H1 (cell line): ENCODE measurements at regions not wholly inside any gene's neighbourhood (a gene's known extent, or its start where the extent isn't known, plus 50 kb on each side); places are given as distances from the start of the nearest gene placed in this dataset.

ENCODE experiments used
- CTCF ChIA-PET: fragments of 300-600 bp; sonication (Branson Sonifier 250); formaldehyde crosslinking; loops from one replicate; lab custom pipeline; 2021; ENCODE audit not compliant: partially characterized antibody; lab: Charles Lee
- POLR2A ChIA-PET: fragments of 300-600 bp; sonication (Branson Sonifier 250); formaldehyde crosslinking; loops from one replicate; lab custom pipeline; 2021; ENCODE audit warnings: inconsistent platforms; ENCODE audit not compliant: partially characterized antibody; lab: Charles Lee
- DNase-seq, 2 experiments: peaks; one replicate each; pipeline versions ENCODE4 v3.0.0 to v3.0.0-alpha.2; 2010 to 2022; ENCODE audit warnings: low spot score in 2 of 2, low read depth in 1 of 2, mixed read lengths in 1 of 2
- FAIRE-seq: peaks from 2 replicates; lab custom pipeline; 2011; peaks lifted over from hg19 to GRCh38; lab: Jason Lieb, UNC
- H2AFZ ChIP-seq: 2 replicates; pipeline ENCODE4 v1.8.1; 2012; ENCODE audit warnings: low read length, inconsistent platforms
- H2AK5ac ChIP-seq: 2 replicates; pipeline ENCODE4 v1.6.1; 2013; ENCODE audit warnings: low read depth, low read length
- H2BK120ac ChIP-seq: replicated peaks from 2 replicates; pipeline ENCODE3; 2013; ENCODE audit warnings: low read depth, low read length, inconsistent platforms
- H2BK12ac ChIP-seq: 2 replicates; pipeline ENCODE4 v1.6.1; 2013; ENCODE audit warnings: low read depth, low read length
- H2BK15ac ChIP-seq: 2 replicates; pipeline ENCODE4 v1.6.1; 2013; ENCODE audit warnings: low read length
- H2BK20ac ChIP-seq: 2 replicates; pipeline ENCODE4 v1.6.1; 2013; ENCODE audit warnings: low read length
- H2BK5ac ChIP-seq: 2 replicates; pipeline ENCODE4 v1.6.1; 2013; ENCODE audit warnings: low read depth, low read length
- H3K14ac ChIP-seq: 2 replicates; pipeline ENCODE4 v1.6.1; 2013; ENCODE audit warnings: inconsistent platforms; ENCODE audit not compliant: insufficient read length
- H3K18ac ChIP-seq: 2 replicates; pipeline ENCODE4 v1.6.1; 2013; ENCODE audit warnings: low read length; ENCODE audit errors: extremely low read depth
- H3K23ac ChIP-seq: 2 replicates; pipeline ENCODE4 v1.6.1; 2013; ENCODE audit warnings: inconsistent platforms; ENCODE audit not compliant: insufficient read length
- H3K23me2 ChIP-seq: 2 replicates; pipeline ENCODE4 v1.6.1; 2013; ENCODE audit warnings: low read depth, low read length
- H3K27ac ChIP-seq: 2 replicates; pipeline ENCODE4 v1.6.1; 2011; ENCODE audit warnings: low read depth, low read length, inconsistent platforms
- H3K27me3 ChIP-seq, 4 experiments: replicated peaks in 1 of 4; 1 replicate in 1 of 4; 2 replicates in 3 of 4; pipeline versions ENCODE4 v1.6.1 to v1.8.1; 2011 to 2013; ENCODE audit warnings: low read length in 3 of 4, mild to moderate bottlenecking in 3 of 4, inconsistent platforms in 2 of 4, mixed read lengths in 2 of 4, moderate library complexity in 1 of 4; ENCODE audit not compliant: control insufficient read depth in 3 of 4, insufficient read depth in 3 of 4; ENCODE audit errors: extremely low read depth in 1 of 4
- H3K36me3 ChIP-seq, 4 experiments: 2 replicates each; pipeline versions ENCODE4 v1.6.1 to v1.8.1; 2011 to 2013; ENCODE audit warnings: mild to moderate bottlenecking in 4 of 4, low read length in 3 of 4, moderate library complexity in 2 of 4, control low read depth in 1 of 4, inconsistent platforms in 1 of 4; ENCODE audit not compliant: insufficient read depth in 4 of 4, control insufficient read depth in 2 of 4
- H3K4ac ChIP-seq: replicated peaks from 2 replicates; pipeline ENCODE3; 2013; ENCODE audit warnings: low read length, low read depth, mixed read lengths, inconsistent platforms; ENCODE audit not compliant: insufficient read length
- H3K4me1 ChIP-seq, 4 experiments: replicated peaks in 1 of 4; 1 replicate in 1 of 4; 2 replicates in 3 of 4; pipeline versions ENCODE4 v1.6.1 to v1.8.1; 2011 to 2013; ENCODE audit warnings: low read length in 3 of 4, inconsistent platforms in 2 of 4, mixed read lengths in 1 of 4; ENCODE audit not compliant: insufficient read depth in 4 of 4, control insufficient read depth in 3 of 4
- H3K4me2 ChIP-seq, 2 experiments: 2 replicates each; pipeline versions ENCODE4 v1.6.1 to v1.8.1; 2011 to 2013; ENCODE audit warnings: low read depth in 2 of 2, low read length in 2 of 2, control low read depth in 1 of 2, inconsistent platforms in 1 of 2, mild to moderate bottlenecking in 1 of 2; ENCODE audit not compliant: insufficient read depth in 1 of 2
- H3K4me3 ChIP-seq, 4 experiments: fragments of 200-600, 300-600 bp in 1 of 4; sonication (generic), shearing (Covaris generic), sonication (Bioruptor Twin) in 1 of 4; 2 replicates each; pipeline versions ENCODE4 v1.5.1 to v1.8.1; 2011 to 2016; ENCODE audit warnings: low read length in 4 of 4, low read depth in 3 of 4, control low read depth in 2 of 4, inconsistent platforms in 2 of 4, mild to moderate bottlenecking in 2 of 4, mixed read lengths in 1 of 4, moderate library complexity in 1 of 4; ENCODE audit not compliant: insufficient read depth in 2 of 4; ENCODE audit errors: extremely low read depth in 1 of 4
- H3K56ac ChIP-seq: replicated peaks from 2 replicates; pipeline ENCODE3; 2013; ENCODE audit warnings: low read depth, mild to moderate bottlenecking, mixed read lengths, low read length, inconsistent platforms; ENCODE audit not compliant: insufficient read length
- H3K79me1 ChIP-seq: 2 replicates; pipeline ENCODE4 v1.6.1; 2013; ENCODE audit warnings: low read depth, low read length, control low read depth
- H3K79me2 ChIP-seq, 2 experiments: 2 replicates each; pipeline versions ENCODE4 v1.6.1 to v1.8.1; 2012 to 2013; ENCODE audit warnings: low read length in 2 of 2, mild to moderate bottlenecking in 2 of 2, inconsistent platforms in 1 of 2; ENCODE audit not compliant: insufficient read depth in 2 of 2, control insufficient read depth in 1 of 2
- H3K9ac ChIP-seq, 4 experiments: replicated peaks in 1 of 4; 1 replicate in 1 of 4; 2 replicates in 3 of 4; pipeline versions ENCODE4 v1.6.1 to v1.8.1; 2011 to 2013; ENCODE audit warnings: low read depth in 3 of 4, low read length in 3 of 4, control low read depth in 2 of 4, mild to moderate bottlenecking in 2 of 4, moderate library complexity in 2 of 4, inconsistent platforms in 1 of 4; ENCODE audit errors: extremely low read depth in 1 of 4
- H3K9me3 ChIP-seq, 2 experiments: 2 replicates each; pipeline versions ENCODE4 v1.6.1 to v1.8.1; 2012 to 2013; ENCODE audit warnings: mild to moderate bottlenecking in 2 of 2, moderate library complexity in 2 of 2, control low read depth in 1 of 2, inconsistent platforms in 1 of 2, low read depth in 1 of 2, low read length in 1 of 2, mixed read lengths in 1 of 2; ENCODE audit not compliant: insufficient read depth in 2 of 2
- H4K20me1 ChIP-seq, 2 experiments: replicated peaks in 1 of 2; 2 replicates each; pipeline versions ENCODE3 to v1.8.1; 2011 to 2013; ENCODE audit warnings: inconsistent platforms in 2 of 2, low read length in 2 of 2, mild to moderate bottlenecking in 1 of 2; ENCODE audit not compliant: insufficient read depth in 2 of 2, control insufficient read depth in 1 of 2
- H4K5ac ChIP-seq: 2 replicates; pipeline ENCODE4 v1.6.1; 2013; ENCODE audit warnings: low read length, low read depth, mixed read lengths, inconsistent platforms; ENCODE audit not compliant: insufficient read length
- H4K8ac ChIP-seq: 2 replicates; pipeline ENCODE4 v1.8.0; 2013; ENCODE audit warnings: mild to moderate bottlenecking, moderate library complexity, low read length, inconsistent platforms; ENCODE audit not compliant: insufficient read depth; ENCODE audit errors: extremely low read depth
- H4K91ac ChIP-seq: replicated peaks from 2 replicates; pipeline ENCODE3; 2013; ENCODE audit warnings: low read length, mixed read lengths, inconsistent platforms; ENCODE audit not compliant: insufficient read length
- BACH1 ChIP-seq: IDR thresholded peaks from 2 replicates; pipeline ENCODE4 v1.6.1; 2012; ENCODE audit warnings: low read length, improper control_type of control experiment
- CBX8 ChIP-seq: fragments of 300-800, 300-1000 bp; sonication (generic); IDR thresholded peaks from 2 replicates; pipeline ENCODE4 v1.7.1; 2016; ENCODE audit warnings: low read depth, low read length, borderline replicate concordance
- CHD1 ChIP-seq: IDR thresholded peaks from 2 replicates; pipeline ENCODE4 v1.6.1; 2012; ENCODE audit warnings: low read depth, low read length, improper control_type of control experiment
- HDAC2 ChIP-seq, 2 experiments: fragments of 300-600 bp in 1 of 2; sonication (generic) in 1 of 2; IDR thresholded peaks; 2 replicates each; pipeline ENCODE4 v1.6.1; 2011 to 2012; ENCODE audit warnings: low read depth in 2 of 2, low read length in 2 of 2, mild to moderate bottlenecking in 2 of 2, moderate library complexity in 2 of 2, borderline replicate concordance in 1 of 2, inconsistent platforms in 1 of 2
- TEAD4 ChIP-seq: IDR thresholded peaks from 2 replicates; pipeline ENCODE4 v1.6.1; 2012; ENCODE audit warnings: low read depth, low read length, inconsistent platforms, mixed read lengths
- YY1 ChIP-seq: IDR thresholded peaks from 2 replicates; pipeline ENCODE4 v1.6.1; 2011; ENCODE audit warnings: low read depth, mild to moderate bottlenecking, low read length
- WGBS, 2 experiments: shearing (Covaris generic) in 1 of 2; methylation state at CpG; one replicate each; pipeline versions ENCODE4 v1.1.6 to v1.1.7; 2013 to 2015; ENCODE audit warnings: low lambda C conversion rate in 2 of 2, mixed read lengths in 2 of 2, inconsistent platforms in 1 of 2, low coverage in 1 of 2, missing lambda C conversion rate in 1 of 2; ENCODE audit not compliant: insufficient replicate concordance in 2 of 2, insufficient coverage in 1 of 2, insufficient read length in 1 of 2; ENCODE audit errors: extremely low coverage in 1 of 2, missing lambda C conversion rate in 1 of 2; 5-methylcytosine and 5-hydroxymethylcytosine counted together

DNA sequence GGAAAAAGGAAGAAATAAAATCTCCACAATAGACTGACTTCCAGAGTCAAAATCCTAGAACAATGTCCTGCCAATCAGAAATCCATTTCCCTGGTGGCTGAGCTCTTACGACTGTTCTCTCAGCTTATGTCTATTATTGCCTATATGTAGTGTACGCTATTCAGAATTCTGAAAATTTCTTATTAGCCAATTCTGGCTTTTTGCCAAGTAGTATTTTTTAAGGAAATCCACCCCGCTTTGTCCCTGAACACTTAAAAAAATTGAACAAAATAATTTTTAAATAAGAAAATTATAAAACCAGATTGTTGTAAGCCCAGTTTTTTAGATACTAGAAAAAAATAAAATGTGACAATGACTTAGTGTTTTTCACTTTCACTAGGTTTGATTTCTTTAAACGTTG is 143.0 kb downstream of the KCNA5 start:
- H3K4me2 ChIP-seq: no peak overlapping the region
- no peak overlapping the region for H4K91ac ChIP-seq
- H2BK5ac ChIP-seq: no peak overlapping the region
- H3K4ac ChIP-seq: no peak overlapping the region
- no peaks in the 10 kb centered on the region for H3K27me3 ChIP-seq
- FAIRE-seq: no peak
- TF ChIP-seq BACH1 (no peak), TEAD4 (no peak), HDAC2 (IDR thresholded peaks at IDR 0.05; ENCODE audit: borderline replicate concordance in 1 of 2, low read depth in 2 of 2, low read length in 2 of 2) (no peak), CHD1 (no peak), YY1 (no peak), CBX8 (no peak)
- no peak overlapping the region for H3K18ac ChIP-seq
- no peaks in the 10 kb centered on the region for H3K79me1 ChIP-seq
- no peak overlapping the region for H3K23ac ChIP-seq
- no peaks in the 10 kb centered on the region; a peak in 1 of 8 replicates for H3K36me3 ChIP-seq
- no peak overlapping the region for H2AFZ ChIP-seq
- H3K4me3 ChIP-seq: no peak overlapping the region
- no peaks in the 10 kb centered on the region for H3K23me2 ChIP-seq
- no peaks in the 10 kb centered on the region for H3K9me3 ChIP-seq
- H3K56ac ChIP-seq: no peak overlapping the region
- H3K79me2 ChIP-seq: no peaks in the 10 kb centered on the region
- ChIA-PET CTCF (interaction anchor here (1.4 to 1.5 kb wide), 3 partner anchors 13 to 103 kb away, joined by 3 to 7 read pairs (median 4); no protein-coding TSS in a partner anchor), POLR2A (no interaction called here)
- H3K9ac ChIP-seq: no peak overlapping the region
- DNase-seq: no peak
- no peak overlapping the region for H2BK12ac ChIP-seq
- no peak overlapping the region for H2BK20ac ChIP-seq
- H2BK120ac ChIP-seq: no peak overlapping the region
- no peak overlapping the region for H4K8ac ChIP-seq
- H3K14ac ChIP-seq: no peak overlapping the region
- no peaks in the 10 kb centered on the region for H3K4me1 ChIP-seq
- no peaks in the 10 kb centered on the region for H4K20me1 ChIP-seq
- no peak overlapping the region for H4K5ac ChIP-seq
- no peak overlapping the region for H2AK5ac ChIP-seq
- H2BK15ac ChIP-seq: no peak overlapping the region
- no peak overlapping the region for H3K27ac ChIP-seq
- 98% methylated on average over 4 of the region's 4 CpGs; no CpG with 5 or more reads in 1 of the 2 experiments for WGBS, 2 experiments
